Body of pancreas (tissue), 4 donors: ENCODE measurements at regions not wholly inside any gene's neighbourhood (a gene's known extent, or its start where the extent isn't known, plus 50 kb on each side); places are given as distances from the start of the nearest gene placed in this dataset.

Experiments used
- CTCF ChIP-seq, 7 experiments: fragments of 450-650 bp in 4 of 7; fragments of 200-600 bp in 3 of 7; sonication (generic) in 3 of 7; IDR thresholded peaks; one replicate each; pipeline ENCODE4 v1.5.1; 2016 to 2019; ENCODE audit warnings: antibody characterized with exemption in 7 of 7
- POLR2A ChIP-seq, 3 donors: fragments of 450-650 bp; IDR thresholded peaks; one replicate each; pipeline ENCODE4 v1.6.1; 2016; ENCODE audit warnings: antibody characterized with exemption in 3 of 3, mild to moderate bottlenecking in 2 of 3

DNA sequence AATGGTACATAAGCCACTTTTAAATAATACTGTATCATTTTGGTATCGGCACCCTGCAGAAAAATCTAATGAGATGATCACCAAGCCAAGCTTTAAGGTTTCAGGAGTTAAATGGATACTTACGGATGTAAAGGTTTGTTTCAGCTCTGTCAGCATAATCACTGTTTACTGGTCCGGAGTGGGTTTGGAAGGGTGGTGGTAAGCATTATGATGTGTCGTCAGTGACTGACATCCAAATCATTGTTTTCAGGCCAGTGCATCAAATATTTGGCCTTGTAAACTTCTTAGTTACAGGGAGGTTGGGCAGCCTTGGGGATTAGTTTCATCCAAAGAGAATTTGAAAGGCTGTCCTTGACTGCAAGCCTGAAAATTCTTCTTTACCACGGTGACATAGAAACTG, 50.0 kb upstream of the ATL2 start:
- TF ChIP-seq CTCF (IDR thresholded peaks at IDR 0.05) (no peak), POLR2A (IDR thresholded peaks at IDR 0.05) (no peak)
